HG03045 (cell line): ENCODE measurements at regions not wholly inside any gene's neighbourhood (a gene's known extent, or its start where the extent isn't known, plus 50 kb on each side); places are given as distances from the start of the nearest gene placed in this dataset.

Experiments
- ATAC-seq: cut with Tn5 transposase; IDR thresholded peaks from one replicate; pipeline ENCODE4 v1.9.1; 2021; ENCODE audit warnings: mild to moderate bottlenecking, moderate library complexity; ENCODE audit not compliant: unreplicated experiment

DNA sequence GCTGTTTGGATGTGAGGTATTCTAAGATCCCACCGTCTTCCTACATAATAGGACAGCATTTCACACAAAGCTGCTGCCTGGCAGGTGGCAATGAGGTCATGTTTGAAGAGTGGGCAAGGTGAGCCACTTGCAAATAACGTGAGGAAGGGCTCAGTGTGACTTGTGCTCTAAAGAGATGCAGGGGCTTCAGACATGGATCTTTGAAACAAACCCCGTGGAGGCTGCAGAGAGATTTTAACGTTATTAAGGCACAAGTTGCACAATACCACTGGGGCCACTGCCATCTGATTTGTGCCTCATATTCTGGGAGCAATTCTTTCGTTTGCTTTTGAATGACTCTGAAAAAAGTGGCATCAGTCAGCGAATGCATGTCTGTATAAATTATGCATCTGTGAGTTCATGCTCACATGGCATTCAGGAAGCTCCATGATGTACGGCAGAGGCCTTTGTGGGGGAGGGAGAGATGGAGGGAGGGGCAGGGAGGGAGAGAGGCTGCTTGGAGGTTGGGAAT is 362.0 kb downstream of the SOX11 start:
- no peak for ATAC-seq

DNA sequence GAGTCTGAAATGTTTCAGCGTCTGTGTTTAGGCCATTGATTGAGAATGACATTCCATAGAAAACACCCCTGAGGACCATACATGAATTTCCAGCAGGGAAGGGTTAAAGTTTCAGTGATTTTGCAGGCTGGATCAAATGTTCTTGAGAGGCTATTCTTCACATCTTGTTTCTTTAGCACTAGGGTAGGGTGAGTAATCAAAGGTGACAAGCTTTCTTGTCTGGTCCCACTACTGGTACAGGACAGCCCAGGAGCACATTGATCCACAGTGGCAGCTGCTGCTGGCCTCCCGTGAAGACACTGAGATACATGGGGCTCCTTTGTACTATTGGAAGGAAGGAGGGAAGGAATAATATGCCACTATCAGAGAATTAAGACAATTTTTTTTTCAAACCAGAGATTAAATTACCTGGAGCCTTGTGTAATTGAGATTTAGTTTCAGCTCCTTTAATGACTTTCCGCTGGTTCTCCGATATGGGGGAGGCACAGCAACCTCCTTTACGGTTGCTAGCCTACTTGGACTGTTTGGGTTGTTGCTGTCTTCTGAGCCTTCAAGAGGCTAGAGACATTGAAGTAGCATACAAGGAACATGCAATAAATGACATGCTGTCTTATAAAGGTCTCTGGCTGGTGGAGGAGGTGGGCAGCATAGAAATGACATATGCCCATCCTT is 368.9 kb downstream of the SOX11 start:
- no peak for ATAC-seq

DNA sequence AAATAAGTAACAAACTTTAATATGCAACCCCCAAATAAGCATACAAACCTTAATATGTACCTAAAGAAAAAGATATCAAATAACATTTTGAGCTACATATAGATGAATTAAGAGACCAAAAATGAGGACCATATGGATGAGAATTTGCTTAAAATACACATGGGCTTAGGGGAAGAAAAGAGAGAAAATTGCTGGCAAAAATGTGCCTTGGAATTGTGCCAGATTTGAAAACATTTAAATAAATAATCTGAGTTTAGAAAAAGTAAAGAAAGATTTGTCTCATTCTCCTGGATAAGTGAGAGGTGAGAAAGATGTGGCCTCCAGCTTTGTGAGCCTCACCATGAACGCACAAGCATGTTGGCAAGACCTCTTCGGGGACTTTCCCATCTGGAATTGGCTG is 372.6 kb downstream of the SOX11 start:
- ATAC-seq = no peak

GRCh38 chr2:6065703-6066102 is 373.5 kb downstream of the SOX11 start:
- ATAC-seq = no peak

GRCh38 chr2:6067089-6067488 is 374.9 kb downstream of the SOX11 start:
- no peak for ATAC-seq

- ATAC-seq = no peak
Measured at GRCh38 chr2:6067806-6068205, 375.6 kb downstream of the SOX11 start.

GRCh38 chr2:6068429-6068828 is 376.2 kb downstream of the SOX11 start:
- no peak for ATAC-seq

DNA sequence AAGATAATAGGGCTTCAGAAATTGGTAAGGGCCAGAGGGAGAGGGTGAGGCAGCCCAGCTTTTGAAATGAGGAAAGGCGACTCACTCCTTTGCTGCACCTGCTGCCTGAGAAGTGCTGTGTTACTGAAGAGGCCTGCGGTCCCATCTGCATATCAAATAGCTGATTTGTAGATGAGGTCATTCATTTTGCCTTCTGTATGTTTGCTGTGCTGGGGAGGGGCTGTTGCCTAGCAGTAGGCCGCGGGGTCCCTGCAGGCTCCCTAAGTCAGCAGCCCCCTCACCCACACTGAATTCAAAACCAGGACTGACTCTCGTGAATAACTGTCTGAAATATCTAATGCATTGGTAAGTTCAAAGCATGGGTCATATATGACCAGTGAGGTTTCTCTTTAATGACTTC is 377.2 kb downstream of the SOX11 start:
- no peak for ATAC-seq

GRCh38 chr2:6071519-6071918 is 379.3 kb downstream of the SOX11 start:
- ATAC-seq = no peak

DNA sequence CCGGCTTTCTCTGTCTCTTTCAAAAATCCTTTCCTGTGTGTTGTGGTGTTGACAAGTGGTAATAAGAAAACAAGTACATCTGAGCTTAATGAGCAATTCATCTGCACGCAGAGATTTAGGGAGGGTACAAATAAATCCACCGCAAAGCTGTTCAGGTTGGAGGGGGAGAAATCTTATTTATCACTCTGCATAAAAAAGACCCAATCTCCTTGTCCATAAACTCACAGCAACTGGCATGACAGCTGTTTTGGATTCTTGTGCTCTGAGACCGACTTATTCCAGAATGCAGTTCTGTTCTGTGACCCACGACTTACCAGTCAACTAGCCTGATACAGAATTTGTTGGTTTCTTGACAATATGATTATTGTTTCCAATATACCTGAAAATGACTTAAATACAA is 380.1 kb downstream of the SOX11 start:
- no peak for ATAC-seq

DNA sequence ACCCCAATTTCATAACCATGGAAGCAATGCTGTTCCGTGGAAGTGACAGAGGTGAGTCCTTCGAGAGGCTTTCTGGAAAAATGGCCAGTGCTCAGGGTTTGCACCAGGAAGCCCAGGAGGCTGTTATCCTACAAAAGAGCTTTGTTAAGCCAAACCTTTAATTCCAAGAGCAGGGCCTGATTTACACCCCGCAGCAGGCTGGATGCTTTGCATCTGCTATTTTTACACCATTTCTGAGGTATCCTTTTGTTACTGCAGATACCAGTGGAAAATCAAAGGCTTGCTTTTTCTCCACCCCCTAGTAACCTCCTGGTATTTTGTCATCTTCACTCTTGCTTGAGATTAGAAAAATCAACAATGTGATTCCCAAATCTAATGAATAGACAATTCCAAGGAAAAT is 380.6 kb downstream of the SOX11 start:
- ATAC-seq = no peak

GRCh38 chr2:6073191-6074088 is 381.3 kb downstream of the SOX11 start:
- ATAC-seq = no peak

DNA sequence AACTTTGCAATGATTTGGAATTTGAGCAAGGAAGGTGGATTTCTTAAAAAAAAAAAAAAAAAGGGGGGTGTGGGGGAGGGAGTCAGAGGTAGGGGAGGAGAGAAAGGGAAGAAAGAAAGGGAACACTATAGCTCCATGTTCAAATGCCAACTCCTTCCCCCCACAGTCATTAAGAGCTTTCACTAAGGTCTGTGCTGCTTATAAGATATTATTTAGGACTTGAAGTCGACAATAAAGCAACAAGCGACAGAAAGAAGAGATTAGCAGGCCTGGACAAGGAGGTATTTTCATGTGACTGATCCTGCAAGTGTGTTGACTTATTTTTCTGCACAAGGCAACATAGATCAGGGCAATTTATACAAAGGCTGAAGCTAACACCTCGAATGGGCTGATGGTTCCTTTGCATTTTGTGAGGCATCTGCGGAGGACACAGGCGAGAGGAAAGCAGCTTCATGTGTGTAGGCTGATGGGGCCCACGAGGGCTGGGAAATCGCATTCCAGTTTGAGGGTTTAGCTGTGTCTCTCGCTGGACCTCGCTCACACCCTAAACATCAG is 382.0 kb downstream of the SOX11 start:
- no peak for ATAC-seq

DNA sequence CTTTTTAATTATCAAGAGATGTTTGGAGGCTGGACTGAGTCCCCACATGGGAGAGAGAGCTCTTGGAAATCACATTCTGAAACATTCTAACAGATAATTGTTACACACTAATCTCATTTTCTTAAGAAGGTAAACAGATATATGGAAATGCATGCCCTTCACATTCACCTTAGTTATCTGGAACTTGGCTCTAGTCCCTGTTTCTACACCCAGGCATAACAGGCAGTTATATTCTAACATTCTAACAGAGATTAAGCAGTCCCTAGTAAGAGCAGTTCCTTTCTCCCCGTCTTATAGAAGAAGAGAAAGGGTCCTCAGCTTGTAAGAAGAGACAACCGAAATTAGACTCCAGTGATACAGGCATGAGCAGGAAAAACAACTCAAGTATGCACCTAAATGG is 385.4 kb downstream of the SOX11 start:
- no peak for ATAC-seq

DNA sequence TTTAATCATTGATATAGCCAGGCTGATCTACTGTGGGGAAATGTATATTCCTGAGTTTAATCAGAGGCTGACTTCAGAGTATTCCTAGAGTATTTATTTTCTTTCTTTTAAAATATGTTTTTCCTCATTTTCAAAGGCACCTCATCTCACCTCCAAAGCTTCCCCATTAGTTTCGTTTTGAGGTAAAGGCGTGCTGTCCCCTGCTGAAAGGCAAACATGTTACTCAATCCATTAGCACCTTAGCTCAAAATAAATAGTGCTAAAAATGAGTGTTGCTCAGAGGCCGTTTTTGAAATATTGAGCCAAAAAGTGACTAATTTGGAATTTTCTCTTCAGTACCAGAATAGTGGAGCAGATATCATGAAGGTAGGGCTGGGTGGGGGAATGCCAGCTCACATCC is 386.2 kb downstream of the SOX11 start:
- ATAC-seq = no peak

DNA sequence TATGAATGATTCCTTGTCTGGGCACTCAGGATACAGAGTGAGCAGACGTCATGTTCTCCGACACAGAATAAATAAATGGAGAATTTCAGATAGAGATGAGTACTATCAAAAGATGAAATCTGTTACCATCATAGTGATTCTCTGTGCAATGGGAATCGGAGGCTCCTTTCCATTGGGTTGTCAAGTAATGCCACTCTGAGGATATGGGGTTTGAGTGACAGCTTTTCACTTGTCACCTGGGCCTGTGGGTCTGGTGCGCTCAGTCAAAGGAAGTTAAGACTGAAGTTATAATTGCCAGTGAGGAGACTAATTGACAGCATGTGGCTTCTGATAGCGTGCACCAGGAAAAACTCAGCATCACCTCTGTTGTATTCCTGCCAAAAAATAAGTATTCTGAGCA is 387.2 kb downstream of the SOX11 start:
- ATAC-seq = no peak

DNA sequence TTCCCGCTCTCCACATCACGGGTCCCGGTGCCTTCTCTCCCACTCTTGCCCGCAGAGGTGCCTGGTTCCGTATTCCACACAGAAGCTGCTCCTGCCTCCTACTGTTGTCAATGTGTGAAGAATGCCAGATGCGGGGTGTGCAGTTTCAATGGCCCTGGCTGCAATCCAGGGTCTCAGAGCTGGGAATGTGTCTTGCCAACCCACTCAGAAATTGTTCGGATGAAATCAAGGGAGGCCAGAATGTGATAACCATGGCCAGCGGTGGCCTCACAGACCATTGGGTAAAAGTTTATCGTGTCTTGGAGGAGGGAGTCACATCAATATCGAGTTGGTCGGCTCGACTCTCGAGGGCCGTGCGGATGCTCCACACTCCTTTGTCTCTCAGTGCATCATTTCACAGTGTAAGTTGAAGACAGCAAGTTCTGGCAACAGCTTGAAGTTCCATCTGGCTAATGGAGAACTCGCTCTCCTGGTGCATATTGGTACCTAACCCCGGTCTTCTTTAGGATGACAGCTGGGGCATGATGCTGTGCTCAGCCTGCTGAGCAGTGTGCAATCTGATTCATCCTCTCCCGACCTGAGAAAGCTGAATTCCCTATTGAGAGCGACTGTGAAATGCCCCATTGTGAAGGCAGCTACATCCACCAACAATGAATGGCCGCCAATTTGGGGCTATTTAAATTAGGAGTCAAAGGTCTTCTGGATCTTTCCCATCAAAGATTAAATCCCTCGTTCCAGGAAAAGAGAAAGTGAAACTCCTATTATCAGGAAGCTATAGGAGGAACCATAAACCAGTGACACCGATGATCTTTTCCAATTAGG is 389.0 kb downstream of the SOX11 start:
- no peak for ATAC-seq

GRCh38 chr2:6081955-6082624 is 389.9 kb downstream of the SOX11 start:
- no peak for ATAC-seq

DNA sequence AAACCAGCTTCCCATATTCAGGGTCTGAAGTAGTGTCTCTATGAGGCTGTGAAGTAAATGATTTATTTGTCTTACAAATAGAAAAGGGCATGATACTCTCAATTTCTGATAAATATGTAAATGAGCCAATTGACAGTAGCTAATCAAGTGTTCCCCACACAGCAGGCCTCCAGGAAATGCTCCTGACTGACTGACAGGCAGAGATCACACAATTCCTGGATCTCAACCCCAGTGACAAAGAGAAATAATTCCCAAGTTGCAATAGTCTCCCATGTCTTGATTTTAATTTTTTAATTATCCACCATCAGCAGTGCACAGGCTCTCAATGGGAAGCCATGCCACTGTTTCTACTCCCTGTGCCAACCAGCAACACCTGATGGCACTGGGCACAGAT is 390.4 kb downstream of the SOX11 start:
- ATAC-seq = no peak

DNA sequence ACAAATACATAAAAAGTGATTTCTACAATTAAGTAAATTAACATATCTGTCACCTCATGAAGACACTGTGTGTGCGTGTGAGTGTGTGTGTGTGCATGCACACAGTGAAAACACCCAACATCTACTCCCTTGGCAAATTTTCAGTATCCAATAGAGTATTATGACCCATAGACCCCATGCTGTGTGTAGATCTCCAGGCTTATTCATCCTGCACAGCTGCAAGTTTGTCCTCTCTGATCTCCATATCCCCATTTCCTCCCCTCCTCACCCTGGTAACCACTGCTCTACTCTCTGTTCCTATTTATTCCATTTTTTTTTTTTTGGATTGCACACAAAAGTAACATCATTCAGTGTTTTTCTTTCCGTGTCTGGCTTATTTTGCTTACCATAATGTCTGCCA is 391.0 kb downstream of the SOX11 start:
- ATAC-seq = no peak

GRCh38 chr2:6089474-6089873 is 397.3 kb downstream of the SOX11 start:
- no peak for ATAC-seq
